H1 (cell line): ENCODE measurements at regions not wholly inside any gene's neighbourhood (a gene's known extent, or its start where the extent isn't known, plus 50 kb on each side); places are given as distances from the start of the nearest gene placed in this dataset.

Source experiments
- CTCF ChIA-PET: fragments of 300-600 bp; sonication (Branson Sonifier 250); formaldehyde crosslinking; loops from one replicate; lab custom pipeline; 2021; ENCODE audit not compliant: partially characterized antibody; lab: Charles Lee
- POLR2A ChIA-PET: fragments of 300-600 bp; sonication (Branson Sonifier 250); formaldehyde crosslinking; loops from one replicate; lab custom pipeline; 2021; ENCODE audit warnings: inconsistent platforms; ENCODE audit not compliant: partially characterized antibody; lab: Charles Lee
- DNase-seq, 2 experiments: peaks; one replicate each; pipeline versions ENCODE4 v3.0.0 to v3.0.0-alpha.2; 2010 to 2022; ENCODE audit warnings: low spot score in 2 of 2, low read depth in 1 of 2, mixed read lengths in 1 of 2
- FAIRE-seq: peaks from 2 replicates; lab custom pipeline; 2011; peaks lifted over from hg19 to GRCh38; lab: Jason Lieb, UNC
- H2AFZ ChIP-seq: 2 replicates; pipeline ENCODE4 v1.8.1; 2012; ENCODE audit warnings: low read length, inconsistent platforms
- H2AK5ac ChIP-seq: 2 replicates; pipeline ENCODE4 v1.6.1; 2013; ENCODE audit warnings: low read depth, low read length
- H2BK120ac ChIP-seq: replicated peaks from 2 replicates; pipeline ENCODE3; 2013; ENCODE audit warnings: low read depth, low read length, inconsistent platforms
- H2BK12ac ChIP-seq: 2 replicates; pipeline ENCODE4 v1.6.1; 2013; ENCODE audit warnings: low read depth, low read length
- H2BK15ac ChIP-seq: 2 replicates; pipeline ENCODE4 v1.6.1; 2013; ENCODE audit warnings: low read length
- H2BK20ac ChIP-seq: 2 replicates; pipeline ENCODE4 v1.6.1; 2013; ENCODE audit warnings: low read length
- H2BK5ac ChIP-seq: 2 replicates; pipeline ENCODE4 v1.6.1; 2013; ENCODE audit warnings: low read depth, low read length
- H3K14ac ChIP-seq: 2 replicates; pipeline ENCODE4 v1.6.1; 2013; ENCODE audit warnings: inconsistent platforms; ENCODE audit not compliant: insufficient read length
- H3K18ac ChIP-seq: 2 replicates; pipeline ENCODE4 v1.6.1; 2013; ENCODE audit warnings: low read length; ENCODE audit errors: extremely low read depth
- H3K23ac ChIP-seq: 2 replicates; pipeline ENCODE4 v1.6.1; 2013; ENCODE audit warnings: inconsistent platforms; ENCODE audit not compliant: insufficient read length
- H3K23me2 ChIP-seq: 2 replicates; pipeline ENCODE4 v1.6.1; 2013; ENCODE audit warnings: low read depth, low read length
- H3K27ac ChIP-seq: 2 replicates; pipeline ENCODE4 v1.6.1; 2011; ENCODE audit warnings: low read depth, low read length, inconsistent platforms
- H3K27me3 ChIP-seq, 4 experiments: replicated peaks in 1 of 4; 1 replicate in 1 of 4; 2 replicates in 3 of 4; pipeline versions ENCODE4 v1.6.1 to v1.8.1; 2011 to 2013; ENCODE audit warnings: low read length in 3 of 4, mild to moderate bottlenecking in 3 of 4, inconsistent platforms in 2 of 4, mixed read lengths in 2 of 4, moderate library complexity in 1 of 4; ENCODE audit not compliant: control insufficient read depth in 3 of 4, insufficient read depth in 3 of 4; ENCODE audit errors: extremely low read depth in 1 of 4
- H3K36me3 ChIP-seq, 4 experiments: 2 replicates each; pipeline versions ENCODE4 v1.6.1 to v1.8.1; 2011 to 2013; ENCODE audit warnings: mild to moderate bottlenecking in 4 of 4, low read length in 3 of 4, moderate library complexity in 2 of 4, control low read depth in 1 of 4, inconsistent platforms in 1 of 4; ENCODE audit not compliant: insufficient read depth in 4 of 4, control insufficient read depth in 2 of 4
- H3K4ac ChIP-seq: replicated peaks from 2 replicates; pipeline ENCODE3; 2013; ENCODE audit warnings: low read length, low read depth, mixed read lengths, inconsistent platforms; ENCODE audit not compliant: insufficient read length
- H3K4me1 ChIP-seq, 4 experiments: replicated peaks in 1 of 4; 1 replicate in 1 of 4; 2 replicates in 3 of 4; pipeline versions ENCODE4 v1.6.1 to v1.8.1; 2011 to 2013; ENCODE audit warnings: low read length in 3 of 4, inconsistent platforms in 2 of 4, mixed read lengths in 1 of 4; ENCODE audit not compliant: insufficient read depth in 4 of 4, control insufficient read depth in 3 of 4
- H3K4me2 ChIP-seq, 2 experiments: 2 replicates each; pipeline versions ENCODE4 v1.6.1 to v1.8.1; 2011 to 2013; ENCODE audit warnings: low read depth in 2 of 2, low read length in 2 of 2, control low read depth in 1 of 2, inconsistent platforms in 1 of 2, mild to moderate bottlenecking in 1 of 2; ENCODE audit not compliant: insufficient read depth in 1 of 2
- H3K4me3 ChIP-seq, 4 experiments: fragments of 200-600, 300-600 bp in 1 of 4; sonication (generic), shearing (Covaris generic), sonication (Bioruptor Twin) in 1 of 4; 2 replicates each; pipeline versions ENCODE4 v1.5.1 to v1.8.1; 2011 to 2016; ENCODE audit warnings: low read length in 4 of 4, low read depth in 3 of 4, control low read depth in 2 of 4, inconsistent platforms in 2 of 4, mild to moderate bottlenecking in 2 of 4, mixed read lengths in 1 of 4, moderate library complexity in 1 of 4; ENCODE audit not compliant: insufficient read depth in 2 of 4; ENCODE audit errors: extremely low read depth in 1 of 4
- H3K56ac ChIP-seq: replicated peaks from 2 replicates; pipeline ENCODE3; 2013; ENCODE audit warnings: low read depth, mild to moderate bottlenecking, mixed read lengths, low read length, inconsistent platforms; ENCODE audit not compliant: insufficient read length
- H3K79me1 ChIP-seq: 2 replicates; pipeline ENCODE4 v1.6.1; 2013; ENCODE audit warnings: low read depth, low read length, control low read depth
- H3K79me2 ChIP-seq, 2 experiments: 2 replicates each; pipeline versions ENCODE4 v1.6.1 to v1.8.1; 2012 to 2013; ENCODE audit warnings: low read length in 2 of 2, mild to moderate bottlenecking in 2 of 2, inconsistent platforms in 1 of 2; ENCODE audit not compliant: insufficient read depth in 2 of 2, control insufficient read depth in 1 of 2
- H3K9ac ChIP-seq, 4 experiments: replicated peaks in 1 of 4; 1 replicate in 1 of 4; 2 replicates in 3 of 4; pipeline versions ENCODE4 v1.6.1 to v1.8.1; 2011 to 2013; ENCODE audit warnings: low read depth in 3 of 4, low read length in 3 of 4, control low read depth in 2 of 4, mild to moderate bottlenecking in 2 of 4, moderate library complexity in 2 of 4, inconsistent platforms in 1 of 4; ENCODE audit errors: extremely low read depth in 1 of 4
- H3K9me3 ChIP-seq, 2 experiments: 2 replicates each; pipeline versions ENCODE4 v1.6.1 to v1.8.1; 2012 to 2013; ENCODE audit warnings: mild to moderate bottlenecking in 2 of 2, moderate library complexity in 2 of 2, control low read depth in 1 of 2, inconsistent platforms in 1 of 2, low read depth in 1 of 2, low read length in 1 of 2, mixed read lengths in 1 of 2; ENCODE audit not compliant: insufficient read depth in 2 of 2
- H4K20me1 ChIP-seq, 2 experiments: replicated peaks in 1 of 2; 2 replicates each; pipeline versions ENCODE3 to v1.8.1; 2011 to 2013; ENCODE audit warnings: inconsistent platforms in 2 of 2, low read length in 2 of 2, mild to moderate bottlenecking in 1 of 2; ENCODE audit not compliant: insufficient read depth in 2 of 2, control insufficient read depth in 1 of 2
- H4K5ac ChIP-seq: 2 replicates; pipeline ENCODE4 v1.6.1; 2013; ENCODE audit warnings: low read length, low read depth, mixed read lengths, inconsistent platforms; ENCODE audit not compliant: insufficient read length
- H4K8ac ChIP-seq: 2 replicates; pipeline ENCODE4 v1.8.0; 2013; ENCODE audit warnings: mild to moderate bottlenecking, moderate library complexity, low read length, inconsistent platforms; ENCODE audit not compliant: insufficient read depth; ENCODE audit errors: extremely low read depth
- H4K91ac ChIP-seq: replicated peaks from 2 replicates; pipeline ENCODE3; 2013; ENCODE audit warnings: low read length, mixed read lengths, inconsistent platforms; ENCODE audit not compliant: insufficient read length
- ATF3 ChIP-seq: IDR thresholded peaks from 2 replicates; pipeline ENCODE4 v1.6.1; 2011; ENCODE audit warnings: low read depth, mild to moderate bottlenecking, low read length; ENCODE audit not compliant: insufficient read depth
- CHD2 ChIP-seq: IDR thresholded peaks from 2 replicates; pipeline ENCODE4 v1.6.1; 2012; ENCODE audit warnings: low read length, improper control_type of control experiment
- EZH2 ChIP-seq: fragments of 200-600 bp; sonication (generic); IDR thresholded peaks from 2 replicates; pipeline ENCODE4 v1.7.1; 2012; ENCODE audit warnings: low read depth, mild to moderate bottlenecking, moderate library complexity, low read length, inconsistent platforms; ENCODE audit not compliant: severe bottlenecking
- FOSL1 ChIP-seq: IDR thresholded peaks from 2 replicates; pipeline ENCODE4 v1.6.1; 2011; ENCODE audit warnings: mild to moderate bottlenecking, low read depth, low read length, moderate library complexity; ENCODE audit not compliant: insufficient read depth
- HDAC2 ChIP-seq, 2 experiments: fragments of 300-600 bp in 1 of 2; sonication (generic) in 1 of 2; IDR thresholded peaks; 2 replicates each; pipeline ENCODE4 v1.6.1; 2011 to 2012; ENCODE audit warnings: low read depth in 2 of 2, low read length in 2 of 2, mild to moderate bottlenecking in 2 of 2, moderate library complexity in 2 of 2, borderline replicate concordance in 1 of 2, inconsistent platforms in 1 of 2
- JUND ChIP-seq: IDR thresholded peaks from 2 replicates; pipeline ENCODE4 v1.6.1; 2011; ENCODE audit warnings: mild to moderate bottlenecking, improper control_type of control experiment, low read length
- MAFK ChIP-seq: IDR thresholded peaks from 2 replicates; pipeline ENCODE4 v1.6.1; 2012; ENCODE audit warnings: low read depth, mild to moderate bottlenecking, improper control_type of control experiment, low read length
- PHF8 ChIP-seq: fragments of 200-600 bp; sonication (generic); conservative IDR thresholded peaks from 2 replicates; pipeline ENCODE4 v1.7.1; 2012; ENCODE audit warnings: low read depth, mild to moderate bottlenecking, inconsistent platforms, low read length, moderate library complexity
- POU5F1 ChIP-seq: IDR thresholded peaks from 2 replicates; pipeline ENCODE4 v1.6.1; 2011; ENCODE audit warnings: low read depth, mild to moderate bottlenecking, low read length, moderate library complexity
- RNF2 ChIP-seq: fragments of 200-900, 300-1000 bp; sonication (generic); IDR thresholded peaks from 2 replicates; pipeline ENCODE4 v1.7.1; 2016; ENCODE audit warnings: borderline replicate concordance, low read depth, mild to moderate bottlenecking, antibody characterized with exemption, low read length; ENCODE audit not compliant: poor library complexity, severe bottlenecking; ENCODE audit errors: missing control alignments
- SP2 ChIP-seq: IDR thresholded peaks from 2 replicates; pipeline ENCODE4 v1.6.1; 2012; ENCODE audit warnings: mild to moderate bottlenecking, low read length, inconsistent platforms
- SUZ12 ChIP-seq: fragments of 200-600 bp; sonication (generic); IDR thresholded peaks from 2 replicates; pipeline ENCODE4 v1.6.1; 2012; ENCODE audit warnings: mild to moderate bottlenecking, inconsistent platforms, low read length, moderate library complexity, mixed read lengths
- TAF1 ChIP-seq: IDR thresholded peaks from 2 replicates; pipeline ENCODE4 v1.6.1; 2011; ENCODE audit warnings: mild to moderate bottlenecking, low read depth, low read length
- ZNF274 ChIP-seq: IDR thresholded peaks from 2 replicates; pipeline ENCODE4 v1.7.0; 2012; ENCODE audit warnings: low read length, borderline replicate concordance; ENCODE audit errors: extremely low read depth
- WGBS, 2 experiments: shearing (Covaris generic) in 1 of 2; methylation state at CpG; one replicate each; pipeline versions ENCODE4 v1.1.6 to v1.1.7; 2013 to 2015; ENCODE audit warnings: low lambda C conversion rate in 2 of 2, mixed read lengths in 2 of 2, inconsistent platforms in 1 of 2, low coverage in 1 of 2, missing lambda C conversion rate in 1 of 2; ENCODE audit not compliant: insufficient replicate concordance in 2 of 2, insufficient coverage in 1 of 2, insufficient read length in 1 of 2; ENCODE audit errors: extremely low coverage in 1 of 2, missing lambda C conversion rate in 1 of 2; 5-methylcytosine and 5-hydroxymethylcytosine counted together

DNA sequence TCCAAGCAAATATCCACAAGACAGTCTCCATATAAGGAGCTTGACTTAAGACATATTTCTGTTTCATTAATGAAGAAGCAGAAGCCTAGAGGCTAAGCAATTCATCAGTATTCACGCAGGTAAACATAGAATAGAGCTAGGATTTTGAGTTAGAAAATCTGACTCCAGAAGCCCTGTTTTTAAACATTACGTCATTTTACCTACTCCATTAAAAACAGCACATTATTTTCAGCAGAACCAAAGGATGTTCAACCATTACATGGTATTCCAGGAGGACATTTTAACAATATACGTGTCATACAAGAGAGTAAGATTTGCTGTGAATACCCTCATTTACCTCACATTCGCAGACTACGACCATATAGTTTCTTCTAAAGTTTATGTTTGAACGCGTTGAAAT is 403.3 kb upstream of the TRAM1L1 start:
- Histone ChIP-seq H3K4me2 (no peak overlapping the region), H2BK12ac (no peak overlapping the region), H3K56ac (no peak overlapping the region), H2BK15ac (no peak overlapping the region), H4K91ac (no peak overlapping the region), H3K4me3 (no peak overlapping the region), H4K20me1 (no peaks in the 10 kb centered on the region), H3K18ac (no peak overlapping the region), H2BK20ac (no peak overlapping the region), H3K79me1 (no peaks in the 10 kb centered on the region), H3K27ac (no peak overlapping the region), H3K4me1 (peaks cover 0 to 4% (median 1%) of the 10 kb centered on the region in 4 experiments; a peak in 3 of 7 replicates), H2AFZ (no peak overlapping the region), H2BK120ac (no peak overlapping the region), H3K4ac (no peak overlapping the region), H4K5ac (no peak overlapping the region), H2AK5ac (no peak overlapping the region), H3K23me2 (no peaks in the 10 kb centered on the region), H3K23ac (no peak overlapping the region), H3K14ac (no peak overlapping the region), H2BK5ac (no peak overlapping the region), H3K9ac (no peak overlapping the region), H4K8ac (no peak overlapping the region), H3K36me3 (no peaks in the 10 kb centered on the region), H3K9me3 (no peaks in the 10 kb centered on the region), H3K27me3 (no peaks in the 10 kb centered on the region), H3K79me2 (no peaks in the 10 kb centered on the region)
- ChIA-PET CTCF (interaction anchor here (1.6 kb wide), 1 partner anchor 22 kb away, joined by 3 read pairs; no protein-coding TSS in a partner anchor), POLR2A (no interaction called here)
- 89% methylated on average over 7 of the region's 7 CpGs; no CpG with 5 or more reads in 1 of the 2 experiments for WGBS, 2 experiments
- FAIRE-seq (no peak), DNase-seq (no peak)
- no peak for TF ChIP-seq TAF1
- TF ChIP-seq SP2: no peak
- no peak for TF ChIP-seq ATF3
- no peak for TF ChIP-seq POU5F1
- no peak for TF ChIP-seq EZH2
- TF ChIP-seq HDAC2 (IDR thresholded peaks at IDR 0.05; ENCODE audit: borderline replicate concordance in 1 of 2, low read depth in 2 of 2, low read length in 2 of 2): no peak
- TF ChIP-seq SUZ12: no peak
- TF ChIP-seq ZNF274: no peak
- no peak for TF ChIP-seq JUND
- no peak for TF ChIP-seq PHF8
- no peak for TF ChIP-seq RNF2
- no peak for TF ChIP-seq CHD2
- no peak for TF ChIP-seq MAFK
- TF ChIP-seq FOSL1: no peak
